GM23338 (cell line): ENCODE measurements at regions not wholly inside any gene's neighbourhood (a gene's known extent, or its start where the extent isn't known, plus 50 kb on each side); places are given as distances from the start of the nearest gene placed in this dataset.
A peak's percentile ranks its signal among the peaks of the same experiment; 100 is the strongest.

ENCODE experiments used
- ATAC-seq: fragments of 200-7000 bp; cut with Tn5 transposase; 3 replicates; pipeline ENCODE4 v1.9.1; 2020
- DNase-seq: peaks from one replicate; pipeline ENCODE4 v3.0.0-alpha.2; 2015; ENCODE audit warnings: low spot score
- H2AFZ ChIP-seq: fragments of 200-600 bp; sonication (generic); 2 replicates; pipeline ENCODE4 v1.8.0; 2016; ENCODE audit warnings: antibody characterized with exemption, mild to moderate bottlenecking, moderate library complexity
- H3F3A ChIP-seq: fragments of 200-600 bp; sonication (generic); replicated peaks from 2 replicates; pipeline ENCODE4 v1.8.0; 2017; ENCODE audit warnings: antibody characterized with exemption, mixed run types, low read depth
- H3K27ac ChIP-seq: fragments of 200-600 bp; sonication (generic); 2 replicates; pipeline ENCODE4 v1.6.1; 2016; ENCODE audit warnings: low read depth
- H3K27me3 ChIP-seq: fragments of 200-600 bp; sonication (generic); 2 replicates; pipeline ENCODE4 v1.8.0; 2016; ENCODE audit warnings: mild to moderate bottlenecking, mixed run types, moderate library complexity; ENCODE audit not compliant: insufficient read depth
- H3K36me3 ChIP-seq: fragments of 200-600 bp; sonication (generic); 2 replicates; pipeline ENCODE4 v1.8.0; 2016; ENCODE audit warnings: mild to moderate bottlenecking; ENCODE audit not compliant: insufficient read depth
- H3K4me1 ChIP-seq: fragments of 200-600 bp; sonication (generic); 2 replicates; pipeline ENCODE4 v1.8.0; 2016; ENCODE audit warnings: mild to moderate bottlenecking, moderate library complexity; ENCODE audit not compliant: insufficient read depth
- H3K4me2 ChIP-seq: fragments of 200-600 bp; sonication (generic); 2 replicates; pipeline ENCODE4 v1.7.1; 2017; ENCODE audit warnings: mixed run types
- H3K4me3 ChIP-seq: fragments of 200-600 bp; sonication (generic); 2 replicates; pipeline ENCODE4 v1.6.1; 2016; ENCODE audit warnings: mixed run types
- H3K79me2 ChIP-seq: fragments of 200-600 bp; sonication (generic); replicated peaks from 2 replicates; pipeline ENCODE4 v1.8.0; 2017; ENCODE audit warnings: mild to moderate bottlenecking; ENCODE audit not compliant: insufficient read depth
- H3K9me2 ChIP-seq: fragments of 200-600 bp; sonication (generic); 2 replicates; pipeline ENCODE4 v1.8.0; 2017; ENCODE audit not compliant: insufficient read depth
- H4K20me1 ChIP-seq: fragments of 200-600 bp; sonication (generic); replicated peaks from 2 replicates; pipeline ENCODE4 v1.8.0; 2017; ENCODE audit warnings: mild to moderate bottlenecking; ENCODE audit not compliant: insufficient read depth
- H3K27ac Mint-ChIP-seq: 2 replicates; pipeline ENCODE4 v1.8.0; 2020; ENCODE audit warnings: inconsistent platforms, mild to moderate bottlenecking, moderate library complexity, mixed read lengths
- H3K27me3 Mint-ChIP-seq: 3 replicates; pipeline ENCODE4 v1.8.0; 2022; ENCODE audit warnings: low read depth, mild to moderate bottlenecking, moderate library complexity, mixed read lengths, inconsistent platforms; ENCODE audit not compliant: insufficient read depth, poor library complexity
- H3K36me3 Mint-ChIP-seq: 3 replicates; pipeline ENCODE4 v1.8.0; 2021; ENCODE audit warnings: low read depth, mild to moderate bottlenecking, inconsistent platforms, moderate library complexity, mixed read lengths
- H3K4me1 Mint-ChIP-seq: 3 replicates; pipeline ENCODE4 v1.8.0; 2020; ENCODE audit warnings: mild to moderate bottlenecking, inconsistent platforms, mixed read lengths
- H3K4me3 Mint-ChIP-seq: 3 replicates; pipeline ENCODE4 v1.8.0; 2021; ENCODE audit warnings: moderate library complexity, mild to moderate bottlenecking, inconsistent platforms, mixed read lengths
- H3K9me3 Mint-ChIP-seq: 3 replicates; pipeline ENCODE4 v1.8.0; 2020; ENCODE audit warnings: moderate library complexity, mild to moderate bottlenecking, inconsistent platforms, mixed read lengths
- EZH2 ChIP-seq: fragments of 200-600 bp; sonication (generic); IDR thresholded peaks from one replicate; pipeline ENCODE4 v1.8.0; 2017; ENCODE audit warnings: antibody characterized with exemption, mild to moderate bottlenecking, low read depth; ENCODE audit not compliant: unreplicated experiment
- ZNF114 ChIP-seq: fragments of 250-450 bp; sonication (Bioruptor Pico); IDR thresholded peaks from 2 replicates; pipeline ENCODE4 v1.5.0; 2020; ENCODE audit warnings: mild to moderate bottlenecking, moderate library complexity
- ZNF462 ChIP-seq: fragments of 250-450 bp; sonication (Bioruptor Pico); IDR thresholded peaks from 2 replicates; pipeline ENCODE4 v1.5.0; 2020; ENCODE audit warnings: mild to moderate bottlenecking, moderate library complexity

- TF ChIP-seq ZNF462 (CRISPR knock-in tag): no peak
Observed at GRCh38 chr12:114501474-114501807, 95.5 kb upstream of the TBX5 start (continued).

- Histone ChIP-seq H3K9me2 (0 out of 2 replicates have a peak, but pooled peaks cover under 1% of the 10 kb centered on the region), H3K4me3 (peak overlapping the region; percentile 62), H3K79me2 (no peaks in the 10 kb centered on the region), H3K27me3 (peaks cover 62% of the 10 kb centered on the region), H3F3A (no peaks in the 10 kb centered on the region), H3K4me1 (0 out of 2 replicates have a peak, but pooled peaks cover 5% of the 10 kb centered on the region), H4K20me1 (no peaks in the 10 kb centered on the region), H3K36me3 (no peaks in the 10 kb centered on the region; the same call in 1 of the 2 replicates), H3K27ac (no peak overlapping the region), H2AFZ (peak overlapping the region; percentile 92), H3K4me2 (peak overlapping the region; percentile 73)
- Mint-ChIP-seq H3K36me3 (no peaks in the 10 kb centered on the region), H3K9me3 (no peaks in the 10 kb centered on the region), H3K4me1 (peaks cover 13% of the 10 kb centered on the region; the same call in 2 of the 3 replicates), H3K27ac (no peak overlapping the region), H3K27me3 (peaks cover 31% of the 10 kb centered on the region), H3K4me3 (peak overlapping the region; percentile 65)
- peak; percentile 56 for TF ChIP-seq EZH2
- no peak for TF ChIP-seq ZNF114 (CRISPR knock-in tag)
- ATAC-seq (peak; percentile 90), DNase-seq (peak; percentile 52)
Observed at GRCh38 chr12:114500775-114501473, 95.0 kb upstream of the TBX5 start.
